Kidney (tissue), 13 donors: ENCODE measurements at regions not wholly inside any gene's neighbourhood (a gene's known extent, or its start where the extent isn't known, plus 50 kb on each side); places are given as distances from the start of the nearest gene placed in this dataset.

Source experiments
- DNase-seq, 5 donors: peaks; one replicate each; pipeline ENCODE4 v3.0.0-alpha.2; 2013 to 2020
- FAIRE-seq: peaks from 2 replicates; lab custom pipeline; 2012; peaks lifted over from hg19 to GRCh38; lab: Jason Lieb, UNC
- H3K27ac ChIP-seq, 2 donors: one replicate each; pipeline ENCODE4 v1.7.0; 2013; ENCODE audit warnings: low read depth in 2 of 2, low read length in 2 of 2, inconsistent platforms in 1 of 2
- H3K27me3 ChIP-seq: one replicate; pipeline ENCODE4 v1.7.1; 2013; ENCODE audit warnings: low read length, inconsistent platforms; ENCODE audit not compliant: control insufficient read depth, insufficient read depth
- H3K36me3 ChIP-seq, 3 donors: one replicate each; pipeline versions ENCODE4 v1.7.0 to v1.7.1; 2013; ENCODE audit warnings: low read length in 3 of 3, control low read depth in 1 of 3, inconsistent platforms in 1 of 3; ENCODE audit not compliant: insufficient read depth in 3 of 3, control insufficient read depth in 2 of 3
- H3K4me1 ChIP-seq, 3 donors: one replicate each; pipeline versions ENCODE4 v1.7.0 to v1.7.1; 2013; ENCODE audit warnings: low read length in 3 of 3, inconsistent platforms in 1 of 3, low read depth in 1 of 3; ENCODE audit not compliant: control insufficient read depth in 2 of 3, insufficient read depth in 2 of 3
- H3K4me3 ChIP-seq, 3 donors: one replicate each; pipeline versions ENCODE4 v1.7.0 to v1.8.1; 2013; ENCODE audit warnings: low read length in 3 of 3, control low read depth in 1 of 3, inconsistent platforms in 1 of 3
- H3K9ac ChIP-seq, 3 donors: one replicate each; pipeline versions ENCODE4 v1.7.0 to v1.7.1; 2013; ENCODE audit warnings: low read length in 3 of 3, control low read depth in 1 of 3, inconsistent platforms in 1 of 3
- H3K9me3 ChIP-seq, 3 donors: one replicate each; pipeline versions ENCODE4 v1.7.0 to v1.7.1; 2013; ENCODE audit warnings: low read length in 3 of 3, control low read depth in 1 of 3, inconsistent platforms in 1 of 3; ENCODE audit not compliant: control insufficient read depth in 2 of 3, insufficient read depth in 1 of 3
- intact Hi-C: fragments of 100-400 bp; cut with DNase I; formaldehyde crosslinking; loops from one replicate; pipeline ENCODE4 v1.11.1; 2022
- TF ChIP-seq, protein P1 (sequence below): IDR thresholded peaks from 3 replicates; pipeline ENCODE4 v1.5.1; 2012; ENCODE audit warnings: mild to moderate bottlenecking, moderate library complexity, borderline replicate concordance; ENCODE audit not compliant: insufficient read depth; ENCODE audit errors: extremely low read depth
- donor health status: control.
- donor health status: control.
- donor health status: control.
- donor health status: control.
- donor health status: control.
- donor health status: DM: yes; HTN: yes; CAD: no.
- donor health status: Normal renal cell carcinoma (clear cell type).

- Histone ChIP-seq H3K27ac (no peak overlapping the region), H3K4me3 (no peak overlapping the region), H3K36me3 (no peaks in the 10 kb centered on the region), H3K4me1 (no peaks in the 10 kb centered on the region), H3K9me3 (no peaks in the 10 kb centered on the region), H3K27me3 (no peaks in the 10 kb centered on the region), H3K9ac (no peak overlapping the region)
- TF ChIP-seq, protein P1, sequence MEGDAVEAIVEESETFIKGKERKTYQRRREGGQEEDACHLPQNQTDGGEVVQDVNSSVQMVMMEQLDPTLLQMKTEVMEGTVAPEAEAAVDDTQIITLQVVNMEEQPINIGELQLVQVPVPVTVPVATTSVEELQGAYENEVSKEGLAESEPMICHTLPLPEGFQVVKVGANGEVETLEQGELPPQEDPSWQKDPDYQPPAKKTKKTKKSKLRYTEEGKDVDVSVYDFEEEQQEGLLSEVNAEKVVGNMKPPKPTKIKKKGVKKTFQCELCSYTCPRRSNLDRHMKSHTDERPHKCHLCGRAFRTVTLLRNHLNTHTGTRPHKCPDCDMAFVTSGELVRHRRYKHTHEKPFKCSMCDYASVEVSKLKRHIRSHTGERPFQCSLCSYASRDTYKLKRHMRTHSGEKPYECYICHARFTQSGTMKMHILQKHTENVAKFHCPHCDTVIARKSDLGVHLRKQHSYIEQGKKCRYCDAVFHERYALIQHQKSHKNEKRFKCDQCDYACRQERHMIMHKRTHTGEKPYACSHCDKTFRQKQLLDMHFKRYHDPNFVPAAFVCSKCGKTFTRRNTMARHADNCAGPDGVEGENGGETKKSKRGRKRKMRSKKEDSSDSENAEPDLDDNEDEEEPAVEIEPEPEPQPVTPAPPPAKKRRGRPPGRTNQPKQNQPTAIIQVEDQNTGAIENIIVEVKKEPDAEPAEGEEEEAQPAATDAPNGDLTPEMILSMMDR, result no peak
- DNase-seq (no peak), FAIRE-seq (no peak)
- intact Hi-C loops, result no loop called here
Measured at GRCh38 chr1:90400131-90400530, 317.0 kb downstream of the BARHL2 start.

DNA sequence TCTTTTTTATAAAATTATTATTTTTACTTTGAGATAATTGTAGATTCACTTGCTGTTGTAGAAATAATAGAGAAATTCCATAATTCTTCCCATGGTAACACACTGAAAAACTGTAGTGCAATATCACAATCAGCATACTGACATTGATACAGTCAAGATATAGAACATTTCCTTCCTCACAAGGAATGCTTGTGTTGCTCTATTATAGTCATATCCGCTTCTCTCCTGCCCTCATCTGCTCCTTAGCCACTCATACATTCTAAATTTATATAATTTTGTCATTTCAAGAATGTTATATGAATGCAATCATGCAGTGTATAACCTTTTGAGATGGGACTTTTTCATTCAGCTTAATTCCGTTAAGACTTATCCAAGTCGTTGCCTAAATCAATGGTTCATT, 320.2 kb downstream of the BARHL2 start:
- DNase-seq (no peak), FAIRE-seq (no peak)
- no peaks in the 10 kb centered on the region for H3K27me3 ChIP-seq
- H3K9ac ChIP-seq, result no peak overlapping the region
- TF ChIP-seq, protein P1, result no peak
- H3K36me3 ChIP-seq, result no peaks in the 10 kb centered on the region
- intact Hi-C loops, result no loop called here
- H3K9me3 ChIP-seq, result no peaks in the 10 kb centered on the region
- H3K4me3 ChIP-seq, result no peak overlapping the region
- no peak overlapping the region for H3K27ac ChIP-seq
- H3K4me1 ChIP-seq, result no peaks in the 10 kb centered on the region

DNA sequence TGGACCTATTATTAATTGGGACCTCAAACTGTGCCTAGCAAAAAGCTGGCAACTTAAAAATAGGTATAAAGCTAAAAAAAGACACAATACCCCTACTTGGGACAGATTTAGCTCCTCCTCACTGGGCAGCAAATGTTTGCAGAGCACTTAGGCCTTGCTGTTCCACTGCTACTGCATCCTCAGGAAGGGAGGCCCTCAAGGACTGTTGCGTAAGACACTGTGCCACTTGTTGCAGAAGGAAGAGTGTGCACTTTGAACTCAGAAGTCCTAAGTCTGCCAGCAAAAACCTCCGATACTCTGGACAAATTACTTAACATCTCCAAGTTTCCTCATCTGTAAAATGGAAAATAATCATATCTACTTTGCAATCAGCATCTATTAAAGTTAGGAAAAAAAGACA, 322.9 kb downstream of the BARHL2 start:
- H3K4me3 ChIP-seq, result no peak overlapping the region
- H3K9me3 ChIP-seq, result no peaks in the 10 kb centered on the region
- no peaks in the 10 kb centered on the region for H3K36me3 ChIP-seq
- no peak overlapping the region for H3K9ac ChIP-seq
- no peak for FAIRE-seq
- intact Hi-C loops, result no loop called here
- DNase-seq, result no peak
- TF ChIP-seq, protein P1, result no peak
- H3K27me3 ChIP-seq, result no peaks in the 10 kb centered on the region
- H3K4me1 ChIP-seq, result no peaks in the 10 kb centered on the region
- H3K27ac ChIP-seq, result no peak overlapping the region

DNA sequence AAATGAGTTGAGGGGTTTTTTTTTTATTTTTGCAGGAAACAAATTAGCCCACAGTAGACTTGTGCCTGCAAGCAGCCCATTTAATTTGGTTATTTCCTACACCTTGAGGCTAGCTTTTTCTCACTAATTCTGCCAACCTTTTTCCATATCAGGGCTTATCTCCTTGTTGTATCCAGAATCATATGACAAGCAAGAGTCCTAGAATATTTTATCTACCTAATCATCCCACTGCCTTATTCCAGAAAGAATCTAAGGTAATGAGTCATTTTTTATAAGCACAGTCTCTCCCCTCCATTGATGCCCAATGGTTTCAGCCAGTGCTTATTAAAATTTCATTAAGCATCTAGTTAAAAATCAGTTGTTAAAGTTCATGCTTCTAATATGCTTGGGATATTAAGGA, 324.1 kb downstream of the BARHL2 start:
- H3K36me3 ChIP-seq, result no peaks in the 10 kb centered on the region
- DNase-seq (no peak), FAIRE-seq (no peak)
- no peak overlapping the region for H3K27ac ChIP-seq
- intact Hi-C loops, result no loop called here
- no peak overlapping the region for H3K9ac ChIP-seq
- no peaks in the 10 kb centered on the region for H3K27me3 ChIP-seq
- no peak overlapping the region for H3K4me3 ChIP-seq
- H3K4me1 ChIP-seq, result no peaks in the 10 kb centered on the region
- TF ChIP-seq, protein P1, result no peak
- H3K9me3 ChIP-seq, result no peaks in the 10 kb centered on the region
